Hepatocyte (in vitro differentiated cells): ENCODE measurements at regions not wholly inside any gene's neighbourhood (a gene's known extent, or its start where the extent isn't known, plus 50 kb on each side); places are given as distances from the start of the nearest gene placed in this dataset.

ENCODE experiments used
- CTCF ChIP-seq: fragments of 200-600 bp; sonication (generic); IDR thresholded peaks from 2 replicates; pipeline ENCODE4 v1.5.1; 2016; ENCODE audit warnings: antibody characterized with exemption, mild to moderate bottlenecking; ENCODE audit not compliant: poor library complexity
- EZH2 ChIP-seq: fragments of 200-600 bp; sonication (generic); IDR thresholded peaks from 2 replicates; pipeline ENCODE4 v1.6.1; 2016; ENCODE audit warnings: antibody characterized with exemption, mild to moderate bottlenecking, borderline replicate concordance

- TF ChIP-seq EZH2: no peak
- no peak for TF ChIP-seq CTCF
Observed at GRCh38 chr19:28933039-28933438, 279.9 kb downstream of the UQCRFS1 start.
